ENCODE measurements at regions not wholly inside any gene's neighbourhood (a gene's known extent, or its start where the extent isn't known, plus 50 kb on each side); places are given as distances from the start of the nearest gene placed in this dataset.

DNA sequence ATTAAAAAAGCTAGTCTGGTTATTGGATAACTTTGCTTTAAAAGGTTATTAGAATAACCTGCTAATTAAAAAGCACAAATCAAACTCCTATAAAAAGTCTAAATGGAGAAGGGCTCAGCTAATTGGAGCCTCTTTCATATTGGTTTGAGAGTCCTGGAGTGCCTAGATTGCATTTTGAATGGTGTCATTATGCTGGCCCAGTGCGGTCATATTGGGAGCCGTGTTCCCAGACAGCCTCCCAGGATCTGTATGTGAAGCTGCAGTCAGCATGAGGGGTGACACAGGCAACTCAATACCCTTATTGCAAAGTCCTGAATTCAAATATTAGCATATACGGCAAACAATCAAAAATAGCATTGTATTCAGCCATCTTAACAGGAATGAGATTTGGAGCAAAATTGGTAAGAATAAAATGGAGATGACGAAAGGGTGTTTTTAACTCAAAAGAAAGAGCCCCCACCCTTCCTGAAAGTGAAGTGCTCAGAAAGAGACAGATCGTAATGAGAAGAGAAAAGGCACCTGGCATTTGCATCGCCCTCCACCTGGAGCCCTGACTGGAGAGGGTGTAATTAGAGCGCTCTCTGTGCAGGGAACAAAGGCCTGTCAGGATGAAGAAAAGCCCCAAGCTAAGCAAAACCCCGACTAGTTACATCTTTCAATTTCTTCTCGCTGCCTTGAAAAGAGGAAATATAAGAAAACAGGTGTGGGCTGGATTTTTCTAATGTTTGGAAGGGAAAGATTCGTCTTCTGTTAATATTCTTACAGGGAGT, 621.0 kb upstream of the ADAMTS16 start:
- no peak for DNase-seq (ENCODE audit: low spot score)

DNA sequence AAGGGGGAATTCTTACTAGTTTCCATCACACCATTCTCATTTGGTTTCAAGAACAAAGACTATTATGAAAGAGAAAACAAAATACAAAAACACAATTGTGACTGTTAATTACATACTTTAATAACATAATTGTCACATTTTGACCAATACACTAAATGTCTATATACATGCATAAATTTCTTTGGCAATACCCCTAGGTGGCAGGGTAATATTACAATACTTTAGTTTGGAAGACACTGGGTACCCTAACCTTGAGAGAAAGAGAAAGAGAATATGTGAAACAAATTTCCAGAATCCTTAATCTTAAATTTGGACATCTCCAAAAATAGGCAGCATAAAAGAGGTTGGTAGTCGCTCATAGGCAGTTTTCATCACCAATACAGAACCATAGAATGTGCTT, 619.6 kb upstream of the ADAMTS16 start:
- no peak for DNase-seq (ENCODE audit: low spot score)

GRCh38 chr5:4523038-4523437, 617.1 kb upstream of the ADAMTS16 start:
- DNase-seq (ENCODE audit: low spot score), result no peak

- DNase-seq (ENCODE audit: low spot score), result no peak
Observed at GRCh38 chr5:4531756-4532704, 608.1 kb upstream of the ADAMTS16 start.

- DNase-seq (ENCODE audit: low spot score), result no peak
Observed at GRCh38 chr5:4532705-4533080, 607.4 kb upstream of the ADAMTS16 start.

GRCh38 chr5:4533457-4534105, 606.5 kb upstream of the ADAMTS16 start:
- no peak for DNase-seq (ENCODE audit: low spot score)

DNA sequence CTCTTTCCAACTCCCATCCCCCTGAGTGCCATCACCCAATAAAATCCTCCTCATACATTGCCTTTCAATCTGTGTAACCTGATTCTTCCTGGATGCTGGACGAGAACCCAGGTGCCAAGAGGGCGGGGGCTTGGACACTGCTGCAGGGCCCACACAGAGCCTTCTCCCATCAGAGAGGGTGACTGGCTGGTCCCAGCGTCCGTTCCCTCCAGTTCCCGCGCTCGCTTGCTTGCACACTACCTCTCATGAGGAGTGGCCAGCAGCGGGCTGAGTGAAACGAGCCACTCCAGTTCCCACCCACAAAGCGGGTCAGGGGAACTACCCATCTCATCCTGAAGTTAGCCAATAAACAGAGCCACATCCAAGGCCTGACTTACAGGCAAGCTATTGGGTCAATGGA, 602.6 kb upstream of the ADAMTS16 start:
- DNase-seq (ENCODE audit: low spot score), result no peak

GRCh38 chr5:4540375-4541173, 599.6 kb upstream of the ADAMTS16 start:
- DNase-seq (ENCODE audit: low spot score), result no peak

DNA sequence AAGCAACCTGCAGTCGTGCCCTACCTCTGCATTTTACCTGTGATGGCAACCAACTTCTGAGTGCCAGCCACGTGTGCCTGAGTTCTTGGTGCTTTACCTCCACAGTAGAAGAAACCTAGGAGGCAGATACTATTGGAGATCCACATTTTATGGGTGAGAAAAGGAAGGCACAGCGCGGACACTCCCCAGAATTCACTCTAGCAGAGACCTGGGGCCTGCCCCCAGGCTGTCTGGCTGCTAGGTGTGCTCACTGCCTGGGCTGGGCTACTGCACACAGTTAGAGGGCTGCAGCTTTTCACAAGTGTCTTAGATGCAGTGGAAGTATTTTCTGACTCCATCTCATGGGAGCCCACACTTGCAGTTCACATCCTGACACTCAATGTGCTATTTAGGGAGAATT, 598.8 kb upstream of the ADAMTS16 start:
- DNase-seq (ENCODE audit: low spot score), result no peak

GRCh38 chr5:4542145-4542778, 597.9 kb upstream of the ADAMTS16 start:
- no peak for DNase-seq (ENCODE audit: low spot score)

DNA sequence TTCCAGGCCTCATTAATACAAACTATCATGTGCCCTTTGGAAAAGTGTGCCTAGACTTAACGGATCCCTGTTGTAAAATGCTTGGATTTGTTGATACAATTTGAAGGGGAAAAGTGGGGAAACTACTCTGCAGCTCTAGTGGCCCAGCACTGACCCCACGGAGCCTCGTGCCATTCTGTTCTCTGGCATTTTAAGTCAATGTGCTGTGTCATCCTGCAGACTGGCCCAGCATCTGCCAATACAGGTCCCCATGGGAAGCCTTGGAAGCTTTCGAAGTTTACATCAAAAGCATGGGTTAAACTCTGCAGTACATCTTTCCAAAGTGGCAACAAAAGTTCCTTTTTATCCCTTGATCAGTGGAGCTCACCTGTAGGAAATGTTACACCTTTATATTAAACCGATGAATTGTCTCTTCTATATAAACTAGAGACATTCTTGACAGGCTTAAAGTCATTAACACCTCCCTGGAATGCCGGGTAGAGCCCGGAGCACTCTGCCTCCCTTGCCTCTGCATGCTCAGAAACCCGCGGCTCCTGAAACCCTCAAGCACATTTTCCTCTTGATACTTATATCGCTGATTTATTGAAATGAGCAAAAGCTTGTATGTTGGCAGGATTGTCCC, 596.0 kb upstream of the ADAMTS16 start:
- no peak for DNase-seq (ENCODE audit: low spot score)

DNA sequence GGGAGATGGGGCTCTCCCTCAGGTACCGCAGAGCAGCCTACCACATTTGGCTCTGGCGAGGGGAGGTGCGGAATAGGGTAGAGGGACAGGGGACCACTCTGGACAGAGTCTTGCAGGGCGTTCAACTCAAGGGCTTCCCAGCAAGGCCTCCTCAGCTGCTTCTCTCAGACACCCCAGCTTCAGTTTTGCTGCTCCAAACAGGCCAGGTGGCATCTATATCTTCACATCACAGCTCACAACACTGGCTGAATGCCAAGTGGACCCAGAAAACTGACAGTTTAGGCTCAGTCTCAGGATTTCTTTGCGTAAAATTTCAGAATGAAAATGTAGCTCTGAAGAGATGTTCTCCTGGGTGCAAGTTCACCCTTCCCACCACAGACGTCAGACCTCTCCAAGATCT, 592.6 kb upstream of the ADAMTS16 start:
- DNase-seq (ENCODE audit: low spot score), result no peak

DNA sequence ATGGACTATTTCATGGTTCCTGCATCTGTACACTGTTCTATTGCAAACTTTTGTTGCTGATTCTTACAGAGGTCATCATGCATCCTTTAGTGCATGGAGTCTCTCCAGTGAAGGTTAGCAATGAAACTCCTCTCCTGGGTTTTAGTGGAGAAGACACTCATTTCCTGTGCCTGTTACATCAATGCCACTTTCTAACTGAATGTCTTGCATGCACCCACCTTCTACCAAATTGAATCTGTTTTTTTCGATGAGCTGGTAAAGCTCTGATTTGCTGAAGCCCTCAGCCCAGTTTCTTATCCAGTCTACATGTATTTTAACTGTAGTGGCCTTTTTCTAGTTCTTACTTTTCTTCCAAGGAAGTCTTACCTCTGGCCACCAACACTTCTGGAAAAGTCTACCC, 591.8 kb upstream of the ADAMTS16 start:
- no peak for DNase-seq (ENCODE audit: low spot score)

- no peak for DNase-seq (ENCODE audit: low spot score)
Observed at GRCh38 chr5:4549351-4549750, 590.8 kb upstream of the ADAMTS16 start.

DNA sequence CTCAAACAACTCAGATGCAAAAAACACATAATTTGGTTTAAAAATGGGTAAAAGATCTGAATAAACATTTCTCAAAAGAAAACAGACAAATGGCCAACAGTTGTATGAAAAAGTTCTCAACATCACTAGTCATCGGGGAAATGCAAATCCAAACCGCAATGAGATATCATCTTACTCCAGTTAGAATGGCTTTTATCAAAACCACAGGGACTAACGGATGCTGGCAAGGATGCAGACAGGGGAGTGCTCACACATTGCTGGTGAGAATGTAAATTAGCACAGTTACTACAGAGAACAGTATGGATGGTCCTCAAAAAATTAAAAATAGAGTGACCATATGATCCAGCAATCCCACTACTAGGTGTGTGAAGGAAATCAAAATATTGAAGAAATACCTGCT, 589.1 kb upstream of the ADAMTS16 start:
- DNase-seq (ENCODE audit: low spot score), result no peak

- DNase-seq (ENCODE audit: low spot score), result no peak
Observed at GRCh38 chr5:4553130-4553529, 587.0 kb upstream of the ADAMTS16 start.

GRCh38 chr5:4553978-4554377, 586.2 kb upstream of the ADAMTS16 start:
- DNase-seq (ENCODE audit: low spot score), result no peak

DNA sequence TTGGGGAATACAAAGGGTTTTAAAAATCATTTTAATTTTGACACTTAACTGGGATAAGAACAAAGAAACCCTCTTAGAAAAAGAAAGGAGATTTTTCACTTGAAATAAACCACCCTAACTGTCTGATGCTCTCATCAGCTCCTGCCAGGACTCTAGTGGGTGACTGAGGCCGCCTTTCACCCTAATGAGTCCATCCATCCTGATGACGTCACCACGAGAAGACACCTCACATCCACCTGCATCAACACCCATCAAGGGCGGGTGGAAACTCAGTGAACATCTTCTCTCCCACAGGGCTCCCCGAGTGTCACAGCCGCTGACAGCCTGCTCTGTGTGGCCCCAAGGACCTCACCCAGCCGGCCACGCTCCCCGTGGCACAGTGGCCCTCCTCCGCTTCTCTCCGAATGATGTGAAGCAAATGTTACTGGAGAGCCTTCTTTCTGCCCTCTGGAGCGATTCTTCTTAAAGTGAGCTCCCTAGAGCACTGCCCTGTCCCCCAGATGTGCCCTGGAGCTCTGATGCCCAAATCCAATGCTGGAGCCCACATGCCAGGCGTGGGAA, 584.3 kb upstream of the ADAMTS16 start:
- no peak for DNase-seq (ENCODE audit: low spot score)

DNA sequence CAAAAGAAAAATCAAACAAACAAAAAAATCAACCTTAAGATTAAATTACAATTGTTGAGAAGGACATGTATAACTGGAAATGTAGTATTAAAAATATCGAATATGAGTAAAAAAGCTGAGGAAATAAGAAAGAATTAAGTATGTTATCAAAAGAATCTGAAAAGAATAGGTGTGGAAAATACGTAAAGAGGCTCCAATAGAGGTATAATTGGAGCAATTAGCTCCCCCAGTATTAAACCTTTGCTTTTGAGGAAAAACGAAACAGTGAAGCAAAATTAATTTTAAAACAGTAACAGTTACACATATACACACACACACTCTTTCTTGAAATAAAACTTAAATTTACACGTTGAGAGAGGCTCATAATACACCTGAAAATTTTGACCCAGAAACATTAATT, 578.7 kb upstream of the ADAMTS16 start:
- DNase-seq (ENCODE audit: low spot score), result no peak

GRCh38 chr5:4563400-4563799, 576.7 kb upstream of the ADAMTS16 start:
- no peak for DNase-seq (ENCODE audit: low spot score)

Data from activated CD4-positive, alpha-beta T cell treated with anti-CD3 and anti-CD28 coated beads, Interleukin-2, Interleukin-4, amounts not matched to agents 100 ng/mL and 50 ng/mL, durations not matched to agents 16 hours and 8 hours (primary cell).